ENCODE measurements at regions not wholly inside any gene's neighbourhood (a gene's known extent, or its start where the extent isn't known, plus 50 kb on each side); places are given as distances from the start of the nearest gene placed in this dataset.
A peak's percentile ranks its signal among the peaks of the same experiment; 100 is the strongest.

DNA sequence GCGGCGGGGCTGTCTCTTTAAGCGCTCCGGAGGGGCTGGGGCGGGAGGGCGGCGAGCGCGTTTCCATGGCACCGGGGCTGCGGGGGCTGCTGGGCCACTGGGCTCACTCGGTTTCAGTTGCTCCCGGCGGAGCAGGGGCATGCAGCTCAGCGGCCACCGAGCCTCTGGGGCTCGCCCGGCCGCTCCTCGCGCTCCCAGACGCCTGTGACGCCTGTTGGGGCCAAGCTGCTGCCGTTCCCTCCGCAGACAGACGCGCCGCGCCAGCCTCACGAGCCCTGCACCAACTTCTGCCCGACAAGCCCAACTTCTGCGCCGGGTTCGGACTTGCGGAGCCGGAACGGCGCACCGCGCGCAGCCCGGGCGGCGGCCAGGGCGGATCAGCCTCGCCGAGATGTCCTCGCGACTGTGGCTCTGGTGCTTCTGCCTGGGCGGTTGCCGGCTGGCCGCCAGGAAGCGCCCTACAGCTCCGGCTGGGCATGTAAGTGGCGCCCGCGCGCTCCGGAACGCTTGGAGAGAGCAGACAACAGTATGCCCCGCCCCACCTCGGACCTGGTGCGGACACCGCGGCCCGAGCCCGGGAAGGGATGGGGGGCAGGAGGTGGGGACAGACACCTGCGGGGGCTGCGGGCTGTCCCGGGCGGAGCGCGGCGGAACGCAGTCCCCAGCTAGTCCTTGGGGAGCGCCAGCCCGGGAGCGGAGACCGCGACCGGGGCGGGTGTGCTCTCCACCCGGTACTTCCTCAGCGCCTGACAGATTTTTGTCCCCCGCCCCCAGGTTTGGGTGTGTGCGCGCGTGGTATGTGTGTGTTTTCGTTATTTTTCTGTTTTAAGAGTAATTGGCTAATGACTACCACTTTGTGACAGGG lies 154.1 kb upstream of the GOLIM4 start (continued):
- TF ChIP-seq, protein P1, sequence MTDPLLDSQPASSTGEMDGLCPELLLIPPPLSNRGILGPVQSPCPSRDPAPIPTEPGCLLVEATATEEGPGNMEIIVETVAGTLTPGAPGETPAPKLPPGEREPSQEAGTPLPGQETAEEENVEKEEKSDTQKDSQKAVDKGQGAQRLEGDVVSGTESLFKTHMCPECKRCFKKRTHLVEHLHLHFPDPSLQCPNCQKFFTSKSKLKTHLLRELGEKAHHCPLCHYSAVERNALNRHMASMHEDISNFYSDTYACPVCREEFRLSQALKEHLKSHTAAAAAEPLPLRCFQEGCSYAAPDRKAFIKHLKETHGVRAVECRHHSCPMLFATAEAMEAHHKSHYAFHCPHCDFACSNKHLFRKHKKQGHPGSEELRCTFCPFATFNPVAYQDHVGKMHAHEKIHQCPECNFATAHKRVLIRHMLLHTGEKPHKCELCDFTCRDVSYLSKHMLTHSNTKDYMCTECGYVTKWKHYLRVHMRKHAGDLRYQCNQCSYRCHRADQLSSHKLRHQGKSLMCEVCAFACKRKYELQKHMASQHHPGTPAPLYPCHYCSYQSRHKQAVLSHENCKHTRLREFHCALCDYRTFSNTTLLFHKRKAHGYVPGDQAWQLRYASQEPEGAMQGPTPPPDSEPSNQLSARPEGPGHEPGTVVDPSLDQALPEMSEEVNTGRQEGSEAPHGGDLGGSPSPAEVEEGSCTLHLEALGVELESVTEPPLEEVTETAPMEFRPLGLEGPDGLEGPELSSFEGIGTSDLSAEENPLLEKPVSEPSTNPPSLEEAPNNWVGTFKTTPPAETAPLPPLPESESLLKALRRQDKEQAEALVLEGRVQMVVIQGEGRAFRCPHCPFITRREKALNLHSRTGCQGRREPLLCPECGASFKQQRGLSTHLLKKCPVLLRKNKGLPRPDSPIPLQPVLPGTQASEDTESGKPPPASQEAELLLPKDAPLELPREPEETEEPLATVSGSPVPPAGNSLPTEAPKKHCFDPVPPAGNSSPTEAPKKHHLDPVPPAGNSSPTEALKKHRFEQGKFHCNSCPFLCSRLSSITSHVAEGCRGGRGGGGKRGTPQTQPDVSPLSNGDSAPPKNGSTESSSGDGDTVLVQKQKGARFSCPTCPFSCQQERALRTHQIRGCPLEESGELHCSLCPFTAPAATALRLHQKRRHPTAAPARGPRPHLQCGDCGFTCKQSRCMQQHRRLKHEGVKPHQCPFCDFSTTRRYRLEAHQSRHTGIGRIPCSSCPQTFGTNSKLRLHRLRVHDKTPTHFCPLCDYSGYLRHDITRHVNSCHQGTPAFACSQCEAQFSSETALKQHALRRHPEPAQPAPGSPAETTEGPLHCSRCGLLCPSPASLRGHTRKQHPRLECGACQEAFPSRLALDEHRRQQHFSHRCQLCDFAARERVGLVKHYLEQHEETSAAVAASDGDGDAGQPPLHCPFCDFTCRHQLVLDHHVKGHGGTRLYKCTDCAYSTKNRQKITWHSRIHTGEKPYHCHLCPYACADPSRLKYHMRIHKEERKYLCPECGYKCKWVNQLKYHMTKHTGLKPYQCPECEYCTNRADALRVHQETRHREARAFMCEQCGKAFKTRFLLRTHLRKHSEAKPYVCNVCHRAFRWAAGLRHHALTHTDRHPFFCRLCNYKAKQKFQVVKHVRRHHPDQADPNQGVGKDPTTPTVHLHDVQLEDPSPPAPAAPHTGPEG (CRISPR knock-in tag; IDR thresholded peaks at IDR 0.05) = peak; percentile 99
- no peak for TF ChIP-seq ZNF296 (CRISPR knock-in tag; conservative IDR thresholded peaks at IDR 0.05)
- TF ChIP-seq, protein P2, sequence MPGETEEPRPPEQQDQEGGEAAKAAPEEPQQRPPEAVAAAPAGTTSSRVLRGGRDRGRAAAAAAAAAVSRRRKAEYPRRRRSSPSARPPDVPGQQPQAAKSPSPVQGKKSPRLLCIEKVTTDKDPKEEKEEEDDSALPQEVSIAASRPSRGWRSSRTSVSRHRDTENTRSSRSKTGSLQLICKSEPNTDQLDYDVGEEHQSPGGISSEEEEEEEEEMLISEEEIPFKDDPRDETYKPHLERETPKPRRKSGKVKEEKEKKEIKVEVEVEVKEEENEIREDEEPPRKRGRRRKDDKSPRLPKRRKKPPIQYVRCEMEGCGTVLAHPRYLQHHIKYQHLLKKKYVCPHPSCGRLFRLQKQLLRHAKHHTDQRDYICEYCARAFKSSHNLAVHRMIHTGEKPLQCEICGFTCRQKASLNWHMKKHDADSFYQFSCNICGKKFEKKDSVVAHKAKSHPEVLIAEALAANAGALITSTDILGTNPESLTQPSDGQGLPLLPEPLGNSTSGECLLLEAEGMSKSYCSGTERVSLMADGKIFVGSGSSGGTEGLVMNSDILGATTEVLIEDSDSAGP (CRISPR knock-in tag; IDR thresholded peaks at IDR 0.05; ENCODE audit: borderline replicate concordance) = peak; percentile 98
- no peak for TF ChIP-seq ZNF713 (CRISPR knock-in tag; IDR thresholded peaks at IDR 0.05)
